NCI-H146 treated with DMSO at 0.1 percent for 48 hours (cell line): ENCODE measurements at regions not wholly inside any gene's neighbourhood (a gene's known extent, or its start where the extent isn't known, plus 50 kb on each side); places are given as distances from the start of the nearest gene placed in this dataset.

Experiments
- DNase-seq: peaks from one replicate; lab custom pipeline; 2025; ENCODE audit not compliant: unreplicated experiment; lab: John Stamatoyannopoulos, UW

DNA sequence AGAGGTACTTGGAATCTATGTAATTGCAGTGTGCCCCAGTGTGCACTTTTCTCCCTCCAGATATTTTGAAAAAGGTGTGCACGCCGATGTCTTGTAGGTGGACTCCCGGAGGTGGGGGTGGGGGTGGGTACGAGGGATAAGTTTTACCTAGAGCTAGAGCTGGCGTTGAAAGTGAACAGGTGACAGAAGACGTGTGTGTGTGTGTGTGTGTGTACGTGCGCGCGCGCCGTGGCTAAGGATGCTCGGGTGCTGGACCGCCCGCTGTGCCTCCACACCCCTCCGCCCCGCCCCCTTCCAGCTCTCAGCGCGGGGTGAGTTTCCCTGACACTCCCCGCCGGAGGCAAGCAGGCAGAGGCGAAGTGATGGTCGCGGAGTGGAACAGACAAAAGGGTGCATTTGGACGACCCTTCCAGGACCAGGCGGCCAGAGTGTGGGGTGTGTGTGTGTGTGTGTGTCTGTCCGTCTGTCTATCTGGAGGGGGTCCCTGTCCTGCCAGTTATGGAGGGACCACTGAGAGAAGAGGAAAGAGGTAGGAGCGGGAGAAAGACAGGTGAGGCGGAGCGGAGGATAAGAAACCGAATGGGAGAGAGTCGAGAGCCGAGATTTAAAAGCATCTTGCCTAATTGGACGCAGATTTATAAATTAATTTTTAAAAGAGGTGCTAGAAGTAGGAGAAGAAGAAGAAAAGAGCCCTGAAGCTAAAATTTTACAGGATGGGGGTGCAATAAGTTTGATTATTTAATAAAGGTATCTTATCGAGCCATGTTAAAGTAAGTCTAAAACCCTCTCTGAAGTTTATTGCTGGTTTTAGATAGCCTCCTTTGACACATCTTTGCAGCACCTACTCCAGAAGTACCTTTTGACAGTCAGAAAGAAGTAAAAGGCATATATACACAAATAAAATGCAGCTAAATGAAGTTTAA is 335.8 kb upstream of the THRB start:
- DNase-seq: no peak

- DNase-seq: no peak
These were observed 336.6 kb upstream of the THRB start for GRCh38 chr3:24831221-24831620.

- DNase-seq: no peak
These were observed 338.2 kb upstream of the THRB start for GRCh38 chr3:24832891-24833290.

DNA sequence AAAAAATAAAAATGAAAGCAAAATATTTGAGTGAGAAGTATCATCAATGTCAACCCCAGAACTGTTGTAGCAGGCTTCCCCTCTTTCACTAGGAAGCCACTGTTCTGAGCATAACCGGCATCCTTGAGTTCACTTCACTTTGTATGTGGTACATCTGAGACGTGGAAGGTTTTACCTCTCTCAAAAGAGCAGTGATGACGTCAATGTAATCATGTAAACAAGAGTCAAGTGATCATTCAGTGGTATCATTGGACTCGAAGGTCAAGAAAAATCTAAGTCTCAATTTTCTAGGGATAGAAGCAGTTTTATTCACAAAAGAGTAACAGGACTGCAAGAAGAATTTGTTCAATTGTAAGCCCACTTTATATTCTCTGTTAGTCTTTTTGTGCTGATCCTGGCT is 339.8 kb upstream of the THRB start:
- DNase-seq: no peak

- DNase-seq: no peak
These were observed 340.9 kb upstream of the THRB start for GRCh38 chr3:24835510-24835909.

DNA sequence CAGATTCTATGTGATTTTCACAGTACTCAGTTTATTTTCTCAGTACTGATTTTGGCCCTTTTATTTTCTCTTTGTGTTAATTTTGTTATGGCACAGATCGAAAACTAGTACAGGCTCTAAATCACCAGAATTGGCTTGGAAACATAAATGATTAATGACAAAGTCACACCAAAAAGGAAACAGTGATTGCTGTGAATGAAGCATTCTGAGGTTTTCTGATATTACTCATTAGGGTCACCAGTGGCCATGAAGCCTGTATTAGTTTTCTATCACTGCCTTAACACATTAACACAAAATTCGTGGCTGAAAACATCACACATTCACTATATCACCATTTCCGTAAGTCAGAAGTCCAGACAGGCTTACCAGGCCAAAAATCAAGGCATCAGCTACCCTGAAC is 343.0 kb upstream of the THRB start:
- no peak for DNase-seq

GRCh38 chr3:24838533-24838932 is 343.9 kb upstream of the THRB start:
- DNase-seq: no peak

DNA sequence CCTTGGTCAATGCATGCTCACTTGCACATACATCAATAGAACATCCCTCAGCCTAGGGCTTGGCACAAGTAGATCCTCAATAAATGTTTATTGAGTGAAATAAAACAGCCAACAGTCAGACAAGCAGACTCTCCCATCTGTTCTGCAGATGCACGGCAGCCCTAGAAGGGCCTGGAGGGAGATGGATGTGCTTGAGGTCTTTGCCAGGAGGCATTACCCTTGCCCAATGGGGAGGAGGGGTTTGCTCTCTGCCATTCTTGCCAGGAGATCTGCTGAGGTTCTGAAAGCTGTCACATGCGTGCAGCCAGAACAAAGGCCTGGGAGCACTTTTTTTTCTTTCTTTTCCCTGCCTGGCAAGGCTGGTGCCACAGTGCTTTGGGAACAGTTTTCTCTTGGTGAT is 349.3 kb upstream of the THRB start:
- no peak for DNase-seq

- no peak for DNase-seq
These were observed 351.0 kb upstream of the THRB start for GRCh38 chr3:24845524-24846155.

- no peak for DNase-seq
These were observed 351.7 kb upstream of the THRB start for GRCh38 chr3:24846286-24846860.

DNA sequence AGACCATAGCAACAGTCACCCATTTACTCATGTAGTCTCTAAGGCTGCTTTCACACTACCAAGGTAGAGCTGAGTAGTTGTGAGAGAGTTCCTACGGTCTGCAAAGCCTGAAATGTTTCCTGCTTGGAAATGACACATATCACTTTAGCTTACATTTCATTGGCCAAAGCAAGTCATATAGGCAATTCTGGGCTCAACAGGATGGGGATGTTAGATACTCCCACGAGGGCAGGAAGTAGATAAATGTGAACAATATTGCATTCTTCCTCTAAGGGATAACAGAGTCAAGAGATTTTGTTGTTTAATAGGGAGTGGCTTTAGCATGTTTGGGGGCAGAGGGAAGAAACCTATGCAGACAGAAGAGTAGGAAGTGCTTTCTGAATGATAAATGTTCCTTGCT is 355.6 kb upstream of the THRB start:
- DNase-seq: no peak

DNA sequence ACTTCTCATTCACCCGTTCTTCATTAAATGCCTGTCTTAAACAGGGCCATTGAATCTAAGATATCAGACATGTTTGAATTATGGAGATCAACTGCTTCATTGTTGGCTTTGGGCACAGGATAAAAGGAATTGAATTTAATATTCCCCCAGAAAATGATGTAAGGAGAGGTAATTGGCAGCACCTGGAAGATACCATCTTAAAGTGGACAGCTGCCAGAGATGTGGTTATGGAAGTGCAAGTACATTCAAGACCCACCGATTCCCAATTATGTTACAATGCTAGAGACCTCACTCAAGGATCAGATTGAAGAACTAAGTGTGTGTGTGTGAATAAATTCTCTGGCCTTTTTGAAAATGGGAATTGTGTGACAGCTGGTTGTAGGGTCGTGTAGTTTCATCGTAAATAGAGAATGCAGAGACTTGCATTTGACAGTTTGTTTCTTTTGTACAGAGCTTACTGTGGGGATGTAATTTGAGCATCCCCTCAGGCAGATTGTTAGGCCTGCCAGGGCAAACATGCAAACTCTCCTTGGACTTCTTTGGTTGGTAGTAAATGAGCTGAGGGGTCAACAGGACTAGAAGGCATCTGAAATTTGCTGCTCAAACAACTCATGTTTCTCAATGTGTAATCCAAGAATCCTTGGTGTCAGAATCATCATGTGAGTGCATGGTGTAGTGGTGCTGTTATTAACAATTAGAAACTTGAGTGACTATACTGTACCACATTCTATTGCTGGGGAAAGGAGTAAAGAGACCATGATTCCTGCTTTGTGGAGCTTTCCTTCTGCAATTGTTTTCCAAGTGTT is 359.2 kb upstream of the THRB start:
- no peak for DNase-seq

DNA sequence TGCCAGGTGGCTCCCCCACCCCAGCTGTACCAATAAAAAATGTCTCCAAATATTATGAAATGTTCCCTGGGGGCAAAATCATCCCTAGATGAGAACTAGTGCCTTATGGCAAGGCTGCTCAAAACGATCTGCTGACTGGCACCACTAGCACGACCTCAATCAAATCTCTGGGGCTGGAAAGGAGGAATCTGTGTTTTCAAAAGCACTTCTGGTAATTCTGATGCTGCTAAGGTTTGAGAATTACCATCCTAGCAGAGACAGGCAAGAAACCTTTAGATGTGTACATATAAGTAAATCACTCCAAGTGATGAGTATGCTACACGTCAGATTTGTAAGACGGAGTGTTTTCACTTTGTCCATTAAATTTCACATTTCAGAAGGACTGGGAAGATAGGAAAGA is 360.1 kb upstream of the THRB start:
- no peak for DNase-seq

DNA sequence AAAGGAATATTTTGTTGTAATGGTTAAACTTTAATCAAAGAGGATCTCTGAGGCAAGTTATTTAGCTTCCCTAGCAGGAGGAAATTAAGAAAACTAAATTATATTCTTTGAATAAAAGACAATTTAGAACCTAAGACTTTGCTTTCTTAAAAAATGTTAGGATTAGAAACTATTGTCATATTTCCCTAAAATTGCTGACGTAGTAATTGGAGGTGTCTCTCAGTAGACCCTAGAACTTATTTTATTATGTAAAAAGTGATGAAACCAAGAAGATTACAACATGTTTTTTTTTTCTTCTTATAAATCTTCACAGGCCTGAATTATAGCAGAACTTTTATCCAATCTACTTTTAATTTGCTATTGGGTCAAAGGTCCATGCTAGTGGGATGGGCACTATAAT is 363.3 kb upstream of the THRB start:
- DNase-seq: no peak

DNA sequence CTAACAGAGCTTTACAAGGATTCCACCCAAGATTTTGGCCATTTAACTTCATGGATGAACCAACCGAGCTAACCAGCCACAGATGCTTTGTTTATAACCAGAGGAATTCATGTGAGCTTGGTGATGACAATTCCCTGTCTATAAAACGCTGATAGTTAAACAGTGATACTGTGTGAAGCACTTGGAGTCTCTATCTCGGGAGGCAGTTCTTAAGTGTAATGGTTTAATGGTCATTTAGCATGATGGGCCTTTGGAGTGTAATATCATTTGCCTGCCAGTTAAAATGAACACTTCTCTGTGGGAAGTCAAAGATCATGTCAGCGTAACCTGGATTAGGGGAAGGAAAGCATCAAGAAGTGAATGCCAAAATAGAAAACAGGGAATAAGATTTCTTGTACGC is 368.6 kb upstream of the THRB start:
- DNase-seq: no peak

DNA sequence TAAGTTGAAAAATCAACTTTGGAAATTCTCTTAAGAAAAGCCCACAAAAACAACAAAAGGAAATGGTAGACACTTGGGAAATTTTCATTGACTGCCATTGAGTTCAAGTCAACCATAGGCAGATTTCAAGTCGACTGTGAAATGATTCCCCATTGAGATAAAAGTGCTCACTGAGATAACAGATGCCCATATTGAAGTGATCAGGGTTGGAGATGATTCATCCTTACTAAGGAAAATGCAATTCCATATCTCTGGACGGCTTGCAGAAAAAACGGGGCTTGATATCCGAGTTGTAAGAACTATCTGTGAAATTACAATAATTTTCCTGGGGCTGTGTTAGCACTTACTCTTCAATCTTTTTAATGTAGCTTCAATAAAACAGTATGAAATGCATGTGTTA is 373.1 kb upstream of the THRB start:
- no peak for DNase-seq

DNA sequence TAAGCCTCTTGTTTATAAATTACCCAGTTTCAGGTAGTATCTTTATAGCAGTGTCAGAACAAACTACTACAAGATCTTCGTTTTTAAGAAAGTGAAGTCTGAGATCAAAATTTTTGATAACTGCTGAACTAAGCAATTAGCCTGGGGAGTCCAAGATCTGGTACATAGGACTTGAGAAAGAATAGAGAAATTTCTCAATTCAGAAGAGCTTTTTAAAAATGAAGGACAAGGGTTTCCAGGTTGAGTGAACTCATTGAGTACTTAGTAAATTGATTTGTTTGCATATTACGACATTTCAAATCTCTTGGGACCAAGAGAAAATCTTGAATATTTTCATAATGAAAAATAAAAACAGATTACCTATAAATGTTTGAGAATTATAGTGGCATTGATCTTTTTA is 386.6 kb upstream of the THRB start:
- DNase-seq: no peak

GRCh38 chr3:24886501-24886900 is 391.9 kb upstream of the THRB start:
- DNase-seq: no peak

DNA sequence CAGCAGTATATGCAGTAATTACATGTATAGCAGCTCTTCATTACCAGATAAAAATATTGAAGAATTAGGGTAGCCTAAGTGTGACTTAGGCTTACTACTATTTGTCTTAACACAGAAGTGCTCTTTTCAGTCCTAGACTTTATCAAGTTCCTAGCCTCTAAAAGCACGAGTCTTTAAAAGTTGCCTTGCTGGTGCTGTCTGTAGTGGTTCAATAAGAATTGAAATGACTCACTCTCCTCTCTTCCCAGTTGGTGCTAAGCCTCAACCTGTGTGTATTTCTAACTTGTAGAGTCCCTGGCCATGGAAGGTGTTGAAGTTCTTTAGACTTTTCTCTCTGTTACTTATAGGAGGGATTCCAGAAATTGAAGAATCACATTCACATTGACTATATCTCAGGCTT is 395.4 kb upstream of the THRB start:
- DNase-seq: no peak

- no peak for DNase-seq
These were observed 404.7 kb upstream of the THRB start for GRCh38 chr3:24899373-24899772.

GRCh38 chr3:24899901-24900603 is 405.4 kb upstream of the THRB start:
- DNase-seq: no peak
